ENCODE measurements at regions not wholly inside any gene's neighbourhood (a gene's known extent, or its start where the extent isn't known, plus 50 kb on each side); places are given as distances from the start of the nearest gene placed in this dataset.
"Not testable (repeated sequence)": the region's sequence is repeated elsewhere in the genome, so short reads cannot be mapped to it uniquely, and the experiment has no call there.

DNA sequence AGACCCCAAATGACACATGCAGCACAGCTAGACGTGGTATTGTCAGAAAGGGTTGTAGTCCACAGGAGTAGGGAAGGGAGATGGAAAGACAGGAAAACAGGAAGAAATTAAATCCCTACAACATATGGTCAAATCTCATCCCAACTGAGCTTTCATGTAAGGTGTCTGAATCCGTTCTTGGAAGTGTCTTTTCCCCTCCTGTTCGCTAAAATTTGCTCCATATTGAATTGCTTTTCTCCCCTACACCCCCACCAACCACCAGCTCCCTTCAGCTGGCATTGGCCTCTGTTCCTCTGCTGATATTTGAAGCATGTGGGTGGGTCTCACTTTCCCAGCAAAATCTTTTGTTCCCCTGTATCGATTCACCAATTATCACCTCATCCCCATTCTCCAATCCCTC lies 376.2 kb upstream of the WWC1 start:
- DNase-seq: no peak

DNA sequence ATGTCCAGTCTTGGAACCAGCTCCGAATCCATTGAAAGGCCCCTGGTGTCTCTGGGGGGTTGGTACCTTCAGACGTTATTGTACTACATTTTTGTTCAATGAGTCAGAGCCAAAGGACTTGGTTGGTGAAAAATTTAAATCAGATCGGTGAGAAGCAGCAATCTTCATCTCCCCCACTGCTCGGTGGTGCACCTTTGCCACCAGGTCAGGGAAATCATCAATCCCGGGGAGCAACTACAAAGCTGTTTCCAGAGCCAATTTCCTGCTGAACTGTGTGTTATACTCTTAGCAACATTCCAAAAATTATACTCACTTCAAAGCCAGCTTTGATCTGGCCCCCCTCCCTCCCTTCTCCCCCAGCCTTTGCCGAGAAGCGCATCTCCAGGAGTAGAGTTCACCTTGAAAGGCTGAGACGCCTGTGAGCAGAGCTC lies 375.2 kb upstream of the WWC1 start:
- DNase-seq: no peak

DNA sequence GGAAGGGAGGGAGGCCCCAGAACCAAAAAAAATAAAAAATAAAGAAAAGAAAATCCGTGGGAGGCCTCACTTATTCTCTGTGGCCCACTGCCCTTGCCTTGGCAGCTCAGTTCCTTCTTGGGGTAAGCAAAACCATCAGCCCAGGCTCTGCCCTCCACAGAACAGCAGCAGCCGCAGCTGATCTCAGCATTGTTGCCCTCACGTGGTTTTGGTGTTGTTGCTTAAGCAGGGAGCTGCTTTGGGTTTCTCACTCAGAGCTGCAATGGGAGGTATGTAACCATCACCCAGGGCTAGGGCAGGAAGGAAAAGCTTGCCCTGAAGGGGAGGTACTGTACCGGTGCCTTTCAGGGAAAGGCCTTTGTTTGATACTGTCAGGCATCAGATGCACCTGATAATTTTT lies 374.7 kb upstream of the WWC1 start:
- DNase-seq: no peak

DNA sequence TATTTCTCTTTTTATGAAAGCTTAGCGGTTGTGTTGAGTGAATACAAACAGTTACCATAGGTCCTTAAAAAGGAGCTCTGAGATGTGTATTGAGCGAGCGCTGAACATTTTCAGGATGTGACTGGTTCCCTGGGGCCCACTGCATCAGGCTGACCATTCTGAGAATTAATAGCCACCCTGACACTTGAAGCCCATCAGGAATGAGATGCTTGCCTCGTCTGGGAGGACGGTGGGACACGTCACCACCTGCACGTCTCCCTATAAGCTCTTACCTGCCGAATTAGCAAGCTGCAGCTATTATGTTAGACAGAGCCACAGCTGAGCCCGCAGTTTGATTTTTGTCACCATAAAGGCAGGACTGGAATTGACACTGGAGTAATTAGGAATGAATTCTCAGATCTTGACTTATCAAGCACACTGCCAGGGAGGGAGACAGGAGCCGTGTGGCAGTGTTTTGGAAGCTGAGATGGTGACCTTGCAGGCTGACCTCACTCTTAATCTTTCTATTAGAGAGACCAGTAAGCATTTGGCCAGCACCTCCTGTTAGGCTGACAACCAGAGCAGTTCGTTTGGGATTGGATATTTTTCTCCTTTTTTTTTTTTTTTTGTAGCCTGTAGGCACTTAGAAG lies 373.1 kb upstream of the WWC1 start:
- no peak for DNase-seq

DNA sequence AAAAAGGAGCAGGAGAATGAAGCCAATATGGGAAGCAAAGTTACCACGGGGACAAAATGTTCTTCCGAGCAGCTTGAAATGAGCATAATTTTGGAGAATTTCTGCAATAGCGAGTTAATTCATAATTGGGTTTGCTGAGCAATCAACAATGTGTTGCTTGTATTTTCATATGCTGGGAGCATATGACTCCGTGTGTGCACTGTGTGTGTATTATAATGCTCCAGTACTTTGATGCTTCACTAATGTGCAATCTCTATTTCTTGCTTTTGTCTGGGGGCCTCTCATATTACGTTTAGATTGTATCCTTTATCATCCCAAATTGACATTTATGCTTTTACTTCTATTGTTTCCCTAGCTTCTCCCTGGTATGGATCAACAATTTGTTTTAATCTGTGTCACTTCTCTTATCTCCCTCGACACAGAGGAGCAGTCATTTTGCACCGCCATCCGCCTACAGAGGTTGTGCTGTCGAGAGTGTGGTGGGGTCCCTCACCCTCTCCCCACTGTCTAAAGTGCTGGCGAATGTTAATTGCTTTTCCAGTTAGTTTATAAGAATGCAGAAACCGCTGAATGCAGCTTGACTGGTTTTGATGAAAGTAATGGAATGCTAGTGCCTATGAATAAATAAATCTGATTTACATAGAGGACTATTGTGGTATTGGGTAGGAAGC lies 372.5 kb upstream of the WWC1 start:
- DNase-seq: no peak

DNA sequence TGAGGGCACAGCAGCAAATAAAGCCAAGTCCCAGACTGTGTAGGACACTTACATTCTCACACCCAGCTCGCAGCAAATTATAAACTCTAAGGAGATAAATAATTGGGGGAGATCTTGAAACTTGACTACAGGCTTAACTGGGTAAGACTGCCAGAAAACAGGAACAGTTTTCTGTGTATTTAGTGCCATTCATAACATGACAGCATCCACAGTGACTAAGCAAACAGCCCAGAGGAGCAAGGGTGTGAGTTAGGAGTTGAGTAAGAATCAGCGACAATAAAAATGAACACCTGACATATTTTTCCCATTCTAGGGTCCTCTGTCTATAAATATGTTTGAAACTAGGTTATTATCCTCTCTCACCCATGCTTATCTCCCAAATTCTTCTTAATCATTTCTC lies 370.9 kb upstream of the WWC1 start:
- no peak for DNase-seq

DNA sequence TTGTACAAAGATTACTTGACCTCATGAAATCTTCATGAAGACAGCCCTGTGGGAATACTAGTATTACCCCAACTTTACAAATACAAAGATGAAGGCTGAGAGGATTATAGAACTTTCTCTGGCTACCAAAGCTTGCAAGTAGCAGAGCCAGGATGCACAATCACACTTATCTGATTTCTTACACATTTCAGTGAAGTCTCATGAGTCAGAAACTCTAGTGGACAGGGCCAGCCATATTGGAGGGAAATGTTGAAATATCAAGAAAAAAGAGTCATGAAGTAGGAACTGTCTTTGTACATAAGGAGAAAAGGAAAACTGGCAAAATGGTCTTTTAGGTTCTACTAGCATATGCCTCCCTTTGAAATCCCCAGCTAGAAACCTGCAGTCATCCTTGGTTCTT lies 369.6 kb upstream of the WWC1 start:
- no peak for DNase-seq

DNA sequence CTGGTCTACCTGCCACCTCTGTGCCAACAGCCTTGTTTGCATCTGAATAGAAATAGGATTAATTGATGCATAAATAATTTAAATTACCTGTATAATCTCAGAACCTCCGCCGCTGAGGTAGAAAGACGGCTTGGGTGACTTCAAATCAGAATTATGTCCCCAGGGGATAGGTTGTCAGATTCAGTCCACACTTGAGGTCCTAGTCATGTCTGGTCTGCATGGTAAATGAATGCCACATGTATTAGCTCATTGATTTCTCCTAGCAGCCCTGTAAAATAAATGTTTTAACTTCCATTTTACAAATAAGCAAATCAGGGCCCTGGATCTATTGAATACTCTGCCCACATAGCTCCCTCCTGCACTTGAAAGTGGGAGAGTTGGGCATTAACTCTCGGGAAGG lies 368.0 kb upstream of the WWC1 start:
- no peak for DNase-seq

DNA sequence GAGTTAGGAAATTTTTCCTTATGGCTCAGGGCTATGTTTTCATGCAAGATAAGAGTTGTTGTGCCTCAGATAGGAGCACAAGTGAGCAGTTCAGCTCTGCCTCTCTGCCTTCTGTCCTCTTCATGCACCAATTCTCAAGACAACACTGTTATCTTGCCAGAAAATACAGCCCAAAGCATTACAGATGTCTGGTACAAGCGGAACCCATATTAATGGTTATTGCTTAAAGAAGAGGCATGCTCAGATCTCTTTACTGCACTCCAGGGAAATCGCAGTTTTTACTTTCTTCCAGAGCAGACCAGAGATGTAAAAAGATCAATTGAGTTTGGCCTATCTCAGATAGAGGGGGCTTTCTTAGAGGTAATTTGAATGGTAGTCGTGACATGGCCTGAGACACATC lies 361.6 kb upstream of the WWC1 start:
- no peak for DNase-seq

DNA sequence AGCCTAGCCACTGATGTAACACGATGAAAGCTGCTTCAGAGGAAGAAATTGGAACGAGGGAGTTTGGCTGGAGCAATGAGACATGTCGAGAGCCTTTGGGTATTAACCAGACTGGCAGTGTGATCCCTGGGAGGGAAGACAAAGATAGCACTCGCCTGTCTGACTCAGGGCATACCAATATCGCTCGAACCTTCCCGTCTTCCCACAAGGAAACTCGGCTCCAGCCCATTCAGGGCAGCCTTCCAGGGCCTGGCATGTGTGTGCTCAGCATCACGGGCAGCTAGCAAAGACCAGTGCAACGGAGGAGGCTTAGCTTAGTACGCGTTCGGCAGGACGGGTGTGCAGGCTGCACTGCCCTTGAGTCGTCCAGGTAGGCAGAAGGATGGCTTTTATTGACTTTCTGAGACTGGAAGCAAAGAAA lies 356.9 kb upstream of the WWC1 start:
- no peak for DNase-seq

DNA sequence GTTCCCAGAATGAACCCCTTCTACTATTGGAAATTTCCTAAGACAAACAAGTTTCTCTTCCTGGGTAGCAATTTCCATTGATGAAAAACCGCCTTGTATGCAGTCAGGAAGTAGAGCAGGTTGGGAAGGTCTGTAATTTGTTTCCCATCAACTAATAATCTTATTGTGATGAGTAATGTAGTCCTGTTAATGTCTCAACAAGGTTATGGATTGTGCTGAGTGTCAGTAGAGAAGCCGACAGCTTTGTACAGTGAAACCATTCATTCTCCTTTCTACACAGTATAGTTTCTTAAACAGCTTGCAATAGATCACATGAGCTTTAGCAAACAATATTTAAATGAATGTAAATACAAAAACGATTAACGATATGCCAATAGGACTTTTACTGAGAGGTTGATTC lies 355.4 kb upstream of the WWC1 start:
- peak; percentile 33 for DNase-seq

DNA sequence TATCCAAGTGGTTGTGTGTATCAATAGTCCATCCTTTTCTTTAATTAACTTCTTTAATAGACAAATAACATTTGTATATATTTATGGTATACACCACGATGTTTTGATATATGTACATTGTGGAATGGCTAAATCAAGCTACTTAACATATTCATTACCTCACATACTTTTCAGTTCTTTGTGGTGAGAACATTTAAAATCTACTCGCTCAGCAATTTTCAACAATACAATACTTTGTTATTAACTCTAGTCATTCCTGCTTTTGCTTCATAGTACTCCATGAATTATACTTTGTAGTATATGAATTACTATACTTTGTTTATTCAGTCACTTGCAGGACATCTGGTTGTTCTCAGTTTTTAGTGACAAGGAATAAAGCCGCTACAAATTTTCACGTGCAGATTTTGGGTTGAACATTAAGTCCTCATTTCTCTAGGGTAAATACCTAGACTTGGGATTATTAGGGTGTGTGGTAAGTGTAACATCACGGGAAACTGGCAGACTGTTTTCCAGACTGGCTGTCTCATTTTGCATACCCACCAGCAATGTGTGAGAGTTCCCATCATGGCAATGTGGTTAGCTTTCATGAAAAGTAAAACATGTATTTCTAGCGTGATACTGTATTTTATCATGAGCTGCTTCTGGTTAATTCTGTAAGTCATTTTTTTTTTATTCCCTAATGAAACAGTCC lies 354.4 kb upstream of the WWC1 start:
- peak in 1 of 2 experiments; percentile 9 for DNase-seq

DNA sequence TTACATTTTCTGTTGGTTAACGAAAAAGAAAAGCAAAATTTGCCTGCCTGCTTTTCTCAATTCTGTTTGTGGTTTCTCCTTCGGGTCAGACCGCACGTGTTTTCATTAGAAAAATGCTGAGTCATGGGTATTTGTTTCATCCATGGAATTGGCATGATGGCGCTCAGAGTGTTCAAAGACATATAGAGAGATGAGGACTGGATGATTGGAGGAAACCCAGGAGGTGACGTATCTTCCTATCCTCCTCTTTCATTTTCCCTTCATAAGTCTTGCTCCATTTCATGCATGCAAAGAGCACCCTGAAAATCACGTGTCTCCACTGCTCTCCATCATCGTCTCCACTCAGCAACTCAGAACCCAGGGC lies 353.8 kb upstream of the WWC1 start:
- no peak for DNase-seq

DNA sequence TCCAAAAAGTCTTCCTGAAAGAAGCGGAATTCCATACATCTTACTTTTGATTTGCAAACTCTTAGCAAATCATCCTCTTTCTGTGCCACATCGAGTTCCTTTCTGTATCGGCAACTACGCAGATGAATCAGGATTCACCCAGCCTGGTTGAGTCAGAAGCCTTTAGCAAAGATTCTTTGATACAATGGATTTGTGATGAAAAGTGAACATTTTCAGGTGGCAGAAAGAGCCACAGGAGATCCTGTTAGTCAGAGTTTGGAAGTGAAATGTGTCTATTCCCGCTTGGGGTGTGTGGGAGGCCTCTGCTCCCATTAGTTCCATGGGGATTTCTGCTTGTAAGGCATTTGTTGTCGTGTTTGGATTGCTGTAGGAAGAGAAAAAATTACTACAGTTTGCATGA lies 351.8 kb upstream of the WWC1 start:
- DNase-seq: no peak

DNA sequence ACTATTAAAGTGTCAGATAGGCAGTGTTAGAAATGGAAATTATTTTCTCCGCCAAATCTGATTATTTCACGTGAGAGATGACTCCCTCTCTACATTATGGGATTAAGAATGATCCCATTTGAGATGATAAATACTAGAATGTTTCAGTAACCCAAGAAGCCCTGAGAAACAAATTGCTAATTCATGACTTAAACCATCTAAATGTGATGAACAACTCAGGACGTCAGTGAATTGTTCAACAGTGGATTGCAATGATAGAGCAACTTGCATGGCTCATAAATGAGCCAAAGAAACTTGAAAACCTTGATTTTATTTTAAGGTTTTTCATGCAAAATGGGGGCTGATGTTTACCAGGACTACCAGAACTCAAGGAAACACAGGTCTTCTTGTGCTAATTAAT lies 350.5 kb upstream of the WWC1 start:
- no peak for DNase-seq

DNA sequence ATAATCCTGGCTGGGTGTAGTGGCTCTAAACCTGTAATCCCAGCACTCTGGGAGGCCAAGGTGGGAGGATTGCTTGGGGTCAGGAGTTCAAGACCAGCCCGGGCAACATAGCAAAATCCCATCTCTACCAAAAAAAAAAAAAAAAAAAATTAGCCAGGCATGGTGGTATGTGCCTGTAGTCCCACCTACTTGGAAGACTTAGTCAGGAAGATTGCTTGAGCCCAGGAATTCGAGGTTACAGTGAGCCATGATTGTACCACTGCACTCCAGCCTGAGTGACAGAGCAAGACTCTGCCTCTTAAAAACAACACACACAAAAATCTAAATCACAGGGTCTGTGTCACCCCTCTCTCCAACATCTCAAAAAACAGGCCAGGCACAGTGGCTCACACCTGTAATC lies 349.9 kb upstream of the WWC1 start:
- DNase-seq: not testable (repeated sequence)

DNA sequence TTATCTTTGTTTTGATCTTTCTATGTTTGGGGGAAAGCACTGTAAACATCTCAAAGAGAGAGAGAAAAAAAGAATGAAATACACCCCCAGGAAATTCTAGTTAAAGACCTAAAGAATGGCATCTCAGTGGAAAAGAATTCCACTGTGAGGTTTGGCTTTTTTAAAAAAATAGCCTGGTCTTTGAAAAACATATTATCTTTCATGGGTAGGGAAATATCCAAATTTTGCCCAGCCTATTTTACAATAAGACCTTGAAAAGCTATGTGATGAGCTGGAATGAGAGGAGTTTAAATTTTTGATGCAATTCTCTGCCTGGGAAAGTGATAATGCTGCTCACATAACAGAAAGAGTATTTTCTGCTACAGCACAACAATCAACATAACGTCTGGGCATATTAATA lies 348.1 kb upstream of the WWC1 start:
- no peak for DNase-seq

DNA sequence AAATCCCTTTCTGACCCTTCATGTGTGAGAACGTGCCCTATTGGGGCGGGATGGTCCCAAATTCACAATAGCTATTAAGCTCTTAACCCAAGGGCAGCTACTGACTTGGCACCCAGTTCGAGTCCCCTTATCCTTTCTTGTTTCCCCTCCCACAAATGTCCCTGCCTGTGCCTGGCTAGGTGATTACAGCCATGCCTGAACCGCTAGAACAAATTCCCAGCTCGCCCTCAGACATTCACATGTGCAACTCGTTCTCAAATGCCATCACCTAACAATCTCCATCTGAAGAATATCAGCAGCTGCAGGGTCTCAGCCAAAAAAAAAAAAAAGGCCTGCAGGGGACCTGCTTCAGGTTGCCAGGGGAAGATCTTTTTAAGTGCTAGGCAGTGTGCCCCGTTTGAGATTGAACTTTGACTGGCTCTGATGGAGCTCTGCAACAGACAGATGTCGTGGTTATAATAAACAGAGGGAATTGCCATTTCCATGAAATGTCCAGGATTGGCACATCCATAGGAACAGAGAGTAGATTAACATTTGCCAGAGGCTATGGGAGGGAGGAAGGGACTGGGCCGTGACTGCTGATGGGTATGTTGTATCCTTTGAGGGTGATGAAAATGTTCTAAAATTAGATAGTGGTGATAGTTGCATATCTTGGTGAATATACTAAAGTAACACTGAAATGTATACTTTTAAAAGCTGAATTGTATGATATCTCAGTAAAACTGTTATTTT lies 347.2 kb upstream of the WWC1 start:
- no peak for DNase-seq

DNA sequence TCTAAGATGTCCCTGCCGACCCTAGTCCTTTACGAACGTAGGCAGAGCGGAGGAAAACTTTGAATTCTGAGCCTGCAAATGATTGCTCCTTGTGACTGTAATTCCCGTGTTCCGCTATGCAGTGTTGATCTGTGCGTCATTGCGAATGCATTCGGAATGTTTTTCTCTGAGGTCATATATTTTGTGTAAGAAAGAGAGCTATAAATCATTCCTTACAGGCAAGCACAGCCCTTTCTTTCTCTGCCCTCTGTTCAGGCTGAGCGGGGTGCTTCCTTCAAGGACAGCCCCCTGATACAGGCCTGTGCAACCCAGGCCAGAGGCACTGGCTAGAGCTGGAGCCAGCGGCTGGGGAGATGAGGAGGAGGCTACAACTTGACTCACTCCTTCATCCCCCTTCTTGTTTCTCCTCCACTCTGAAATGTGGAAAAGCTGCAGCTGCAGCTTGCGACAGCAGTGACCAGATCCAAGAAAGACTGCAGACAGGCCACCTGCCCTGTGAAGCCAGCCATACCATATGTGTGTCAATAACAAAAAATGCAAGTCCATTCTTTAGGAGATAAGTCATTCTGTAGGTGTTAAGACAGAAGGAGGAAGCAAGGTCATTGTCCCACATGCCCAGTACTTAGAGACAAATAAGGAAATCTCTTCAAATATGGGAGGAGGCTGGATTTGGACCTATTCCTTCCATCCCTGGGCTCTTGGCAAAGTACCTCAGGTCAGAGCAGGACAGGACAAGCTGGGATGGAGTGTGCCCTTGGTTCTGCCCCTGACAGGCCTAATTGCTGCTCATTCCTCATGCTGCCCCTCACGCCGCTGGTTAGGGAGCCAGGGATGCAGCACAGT lies 345.7 kb upstream of the WWC1 start:
- DNase-seq: no peak

DNA sequence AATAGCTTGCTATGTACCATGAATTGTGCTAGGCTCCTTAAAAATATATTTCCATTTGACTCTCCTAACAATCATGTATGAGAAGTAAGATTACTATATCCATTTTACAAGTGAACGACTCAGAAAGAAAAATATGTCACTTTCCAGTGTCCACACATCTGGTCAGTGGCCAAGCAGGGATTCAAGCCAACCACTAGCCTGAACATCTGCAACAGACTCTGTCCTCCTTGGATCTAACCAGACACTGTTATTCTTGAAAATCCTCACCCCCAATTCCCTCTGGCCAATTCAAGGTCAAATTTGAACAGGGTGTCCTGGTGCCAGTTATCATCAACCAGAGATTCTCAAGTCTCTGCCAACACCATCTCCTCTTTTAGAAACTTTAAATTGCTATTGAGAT lies 344.1 kb upstream of the WWC1 start:
- no peak for DNase-seq

DNA sequence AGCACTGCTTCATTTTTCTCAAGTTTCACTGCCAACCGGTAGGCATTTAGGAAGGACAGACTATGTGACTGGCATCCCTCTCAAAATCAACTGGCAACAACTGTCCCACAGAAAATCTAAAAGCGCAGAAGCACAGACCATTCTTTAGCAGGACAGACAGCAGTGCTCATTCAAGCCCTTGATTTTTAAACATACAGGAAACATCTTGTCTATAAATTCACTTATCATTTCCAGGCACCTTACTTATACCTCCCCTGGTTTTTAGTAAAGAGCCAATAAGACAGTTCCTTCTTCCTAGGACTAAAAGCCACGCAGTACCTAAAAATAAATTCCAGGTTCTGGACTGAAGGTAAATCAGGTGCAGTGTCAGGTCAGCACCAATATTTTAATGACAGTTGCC lies 343.2 kb upstream of the WWC1 start:
- DNase-seq: no peak

DNA sequence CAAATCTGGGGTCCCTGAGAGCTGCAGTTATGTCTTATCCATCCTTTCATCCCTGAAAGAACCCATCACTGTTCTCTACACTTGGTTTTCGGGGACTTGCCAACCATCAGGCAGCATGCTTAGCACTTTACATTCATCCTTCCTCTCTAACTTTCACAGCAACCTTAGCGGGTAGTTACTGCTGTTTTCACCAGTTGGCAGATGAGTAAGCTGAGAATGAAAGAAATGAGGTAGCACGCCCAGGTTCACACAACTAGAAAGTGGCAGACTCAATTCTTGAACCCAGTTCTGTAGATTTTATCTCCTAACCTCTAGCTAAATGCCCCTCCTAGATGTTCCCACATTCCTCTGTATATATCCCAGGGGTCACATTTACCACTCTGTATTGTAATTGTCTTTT lies 342.0 kb upstream of the WWC1 start:
- no peak for DNase-seq

DNA sequence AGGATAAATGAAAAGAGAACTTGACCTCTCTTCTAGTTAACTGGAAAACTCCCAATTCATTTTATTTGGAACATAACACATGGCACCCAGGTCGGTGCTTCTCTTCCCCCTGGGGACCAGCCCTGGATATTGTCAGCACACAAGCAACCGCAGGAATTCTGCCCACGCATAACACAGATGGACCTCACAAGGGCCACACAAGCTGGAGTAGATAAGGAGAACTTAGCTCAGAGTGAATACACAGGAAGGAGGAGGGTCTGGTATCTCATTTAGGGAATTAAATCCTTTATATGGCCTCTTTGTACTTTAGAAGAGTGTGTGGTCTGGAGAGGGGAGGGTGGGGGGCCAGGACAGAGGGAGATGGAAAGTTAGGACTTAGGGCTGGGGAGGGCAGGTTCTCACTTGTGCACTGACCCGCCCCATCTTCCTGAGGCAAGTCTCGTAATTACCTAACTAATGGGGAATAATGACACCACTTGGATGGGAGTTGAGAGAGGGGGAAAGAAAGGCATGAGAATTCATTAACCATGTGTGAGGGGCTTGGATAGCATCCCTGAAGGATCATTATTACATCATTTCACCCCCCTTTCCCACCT lies 341.2 kb upstream of the WWC1 start:
- no peak for DNase-seq

Data from NCI-H526 (cell line).